Testis (tissue), 2 donors: ENCODE measurements at regions not wholly inside any gene's neighbourhood (a gene's known extent, or its start where the extent isn't known, plus 50 kb on each side); places are given as distances from the start of the nearest gene placed in this dataset.

Experiments used
- DNase-seq: peaks from one replicate; pipeline ENCODE4 v3.0.0-alpha.2; 2019
- H3K27ac ChIP-seq, 2 donors: fragments of 200-600 bp; sonication (generic); one replicate each; pipeline ENCODE4 v1.5.1; 2019
- H3K27me3 ChIP-seq: fragments of 200-600 bp; sonication (generic); one replicate; pipeline ENCODE4 v1.5.1; 2019
- H3K36me3 ChIP-seq: fragments of 200-600 bp; sonication (generic); one replicate; pipeline ENCODE4 v1.5.1; 2017; ENCODE audit warnings: low read depth; ENCODE audit errors: missing control alignments
- H3K4me1 ChIP-seq: fragments of 200-600 bp; sonication (generic); one replicate; pipeline ENCODE4 v1.5.1; 2019
- H3K4me3 ChIP-seq, 2 donors: fragments of 200-600 bp; sonication (generic); one replicate each; pipeline ENCODE4 v1.5.1; 2017 to 2019
- H3K9me3 ChIP-seq: fragments of 200-600 bp; sonication (generic); one replicate; pipeline ENCODE4 v1.5.1; 2017
- POLR2A ChIP-seq: fragments of 450-650 bp; IDR thresholded peaks from one replicate; pipeline ENCODE4 v1.6.1; 2017; ENCODE audit warnings: antibody characterized with exemption, mild to moderate bottlenecking, moderate library complexity
- WGBS, 2 donors: methylation state at CpG; one replicate each; pipeline ENCODE4 v1.1.5; 2018; 5-methylcytosine and 5-hydroxymethylcytosine counted together
- intact Hi-C: fragments of 100-400 bp; cut with DNase I; formaldehyde crosslinking; loops from one replicate; pipeline ENCODE4 v1.15.1; 2023; ENCODE audit warnings: low total_unique reads
- TF ChIP-seq, protein P1 (sequence below), 3 experiments: fragments of 450-650 bp in 2 of 3; fragments of 200-600 bp in 1 of 3; sonication (generic) in 1 of 3; IDR thresholded peaks; one replicate each; pipeline ENCODE4 v1.5.1; 2016 to 2019; ENCODE audit warnings: antibody characterized with exemption in 3 of 3, mild to moderate bottlenecking in 2 of 3, moderate library complexity in 1 of 3

DNA sequence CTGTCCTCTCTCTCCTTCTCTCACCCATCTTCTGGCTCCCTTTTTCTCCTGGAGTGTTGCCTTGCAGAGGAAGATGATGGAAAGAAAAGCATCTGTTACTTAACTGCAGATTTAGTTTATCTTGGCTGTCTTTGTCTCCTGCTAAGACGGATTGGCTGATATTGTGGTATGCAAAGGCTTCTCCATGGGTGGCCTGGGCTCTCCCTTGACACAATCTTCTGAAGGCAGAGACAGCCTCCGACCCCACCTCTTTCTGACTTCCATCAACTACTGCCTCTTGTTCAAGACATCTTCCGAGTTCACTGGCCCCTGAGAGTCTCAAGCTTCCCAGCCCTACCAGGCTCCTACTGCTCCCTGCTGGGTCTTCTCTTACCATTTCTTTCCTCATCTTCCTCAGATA lies 403.7 kb downstream of the LRRC70 start:
- intact Hi-C loops: no loop called here
- Histone ChIP-seq H3K9me3 (no peaks in the 10 kb centered on the region), H3K4me1 (no peaks in the 10 kb centered on the region), H3K27ac (no peak overlapping the region), H3K4me3 (no peak overlapping the region), H3K27me3 (no peaks in the 10 kb centered on the region), H3K36me3 (no peaks in the 10 kb centered on the region)
- peak; percentile 49 for DNase-seq
- WGBS, 2 donors: 35 to 41% methylated on average over 3 of the region's 3 CpGs
- TF ChIP-seq, protein P1, sequence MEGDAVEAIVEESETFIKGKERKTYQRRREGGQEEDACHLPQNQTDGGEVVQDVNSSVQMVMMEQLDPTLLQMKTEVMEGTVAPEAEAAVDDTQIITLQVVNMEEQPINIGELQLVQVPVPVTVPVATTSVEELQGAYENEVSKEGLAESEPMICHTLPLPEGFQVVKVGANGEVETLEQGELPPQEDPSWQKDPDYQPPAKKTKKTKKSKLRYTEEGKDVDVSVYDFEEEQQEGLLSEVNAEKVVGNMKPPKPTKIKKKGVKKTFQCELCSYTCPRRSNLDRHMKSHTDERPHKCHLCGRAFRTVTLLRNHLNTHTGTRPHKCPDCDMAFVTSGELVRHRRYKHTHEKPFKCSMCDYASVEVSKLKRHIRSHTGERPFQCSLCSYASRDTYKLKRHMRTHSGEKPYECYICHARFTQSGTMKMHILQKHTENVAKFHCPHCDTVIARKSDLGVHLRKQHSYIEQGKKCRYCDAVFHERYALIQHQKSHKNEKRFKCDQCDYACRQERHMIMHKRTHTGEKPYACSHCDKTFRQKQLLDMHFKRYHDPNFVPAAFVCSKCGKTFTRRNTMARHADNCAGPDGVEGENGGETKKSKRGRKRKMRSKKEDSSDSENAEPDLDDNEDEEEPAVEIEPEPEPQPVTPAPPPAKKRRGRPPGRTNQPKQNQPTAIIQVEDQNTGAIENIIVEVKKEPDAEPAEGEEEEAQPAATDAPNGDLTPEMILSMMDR (IDR thresholded peaks at IDR 0.05): no peak
- no peak for TF ChIP-seq POLR2A

DNA sequence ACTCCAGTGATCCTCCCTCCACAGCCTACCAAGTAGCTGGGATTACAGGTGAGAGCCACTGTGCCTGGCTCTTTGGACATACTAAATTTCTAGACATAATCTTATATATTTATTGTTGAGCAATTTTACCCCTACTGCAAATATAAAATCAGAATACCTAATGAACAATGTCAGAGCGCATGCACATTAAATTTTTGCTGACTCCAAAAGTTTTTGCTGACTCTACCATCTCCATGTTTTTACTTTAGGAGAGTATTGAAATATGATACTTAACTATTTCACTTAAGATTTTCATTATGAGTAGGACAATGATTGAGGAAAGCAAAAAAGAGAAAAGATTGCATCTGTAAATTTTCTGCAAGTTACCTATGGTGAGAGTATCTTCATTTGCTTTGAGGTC lies 402.3 kb downstream of the LRRC70 start:
- no peak for DNase-seq
- no peak for TF ChIP-seq POLR2A
- TF ChIP-seq, protein P1 (IDR thresholded peaks at IDR 0.05): no peak
- H3K9me3 ChIP-seq: no peaks in the 10 kb centered on the region
- no peaks in the 10 kb centered on the region for H3K27me3 ChIP-seq
- no peaks in the 10 kb centered on the region for H3K36me3 ChIP-seq
- H3K4me3 ChIP-seq: no peak overlapping the region
- 85 to 93% methylated on average over 1 of the region's 1 CpG for WGBS, 2 donors
- intact Hi-C loops: no loop called here
- H3K4me1 ChIP-seq: no peaks in the 10 kb centered on the region
- no peak overlapping the region for H3K27ac ChIP-seq

DNA sequence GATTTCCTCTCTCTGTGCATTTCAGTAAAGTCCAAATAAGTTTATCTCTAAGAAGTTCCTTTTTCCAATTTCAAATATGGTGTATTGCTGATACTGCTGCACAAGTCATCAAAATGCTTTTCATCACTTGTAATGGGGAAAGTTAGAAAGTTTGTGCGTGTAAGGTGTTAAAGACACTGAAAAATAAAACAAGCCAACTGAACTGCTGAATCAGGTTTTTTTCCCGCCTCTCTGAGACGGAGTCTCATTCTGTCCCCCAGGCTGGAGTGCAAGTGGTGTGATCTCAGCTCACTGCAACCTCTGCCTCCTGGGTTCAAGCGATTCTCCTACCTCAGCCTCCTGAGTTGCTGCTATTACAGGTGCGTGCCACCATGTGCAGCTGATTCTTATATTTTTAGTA lies 400.9 kb downstream of the LRRC70 start:
- no peaks in the 10 kb centered on the region for H3K9me3 ChIP-seq
- H3K27me3 ChIP-seq: no peaks in the 10 kb centered on the region
- no peak overlapping the region for H3K4me3 ChIP-seq
- intact Hi-C loops: no loop called here
- H3K4me1 ChIP-seq: no peaks in the 10 kb centered on the region
- TF ChIP-seq POLR2A: no peak
- TF ChIP-seq, protein P1 (IDR thresholded peaks at IDR 0.05): no peak
- no peak for DNase-seq
- no peaks in the 10 kb centered on the region for H3K36me3 ChIP-seq
- no peak overlapping the region for H3K27ac ChIP-seq
- 84 to 88% methylated on average over 5 of the region's 5 CpGs for WGBS, 2 donors

DNA sequence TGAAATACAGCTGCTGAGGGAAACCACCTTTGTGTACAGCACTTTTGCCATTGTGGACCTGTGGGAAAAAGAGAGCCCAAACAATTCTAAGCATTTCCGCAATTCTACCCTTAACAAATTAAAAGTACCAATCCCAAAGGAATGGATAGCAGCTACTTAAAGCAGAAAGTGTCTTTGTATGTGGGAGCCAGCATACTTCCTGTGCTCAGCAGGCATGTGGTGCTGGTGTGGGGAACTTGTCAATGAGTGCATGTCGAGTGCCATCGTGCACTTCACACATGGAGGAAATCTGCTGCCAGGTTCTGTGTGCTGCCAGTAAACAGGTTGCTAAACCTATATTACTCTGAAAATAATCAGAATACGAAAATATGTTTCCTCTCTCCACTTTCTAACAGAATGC lies 399.0 kb downstream of the LRRC70 start:
- Histone ChIP-seq H3K9me3 (no peaks in the 10 kb centered on the region), H3K27me3 (no peaks in the 10 kb centered on the region), H3K4me1 (no peaks in the 10 kb centered on the region), H3K4me3 (no peak overlapping the region), H3K27ac (no peak overlapping the region), H3K36me3 (no peaks in the 10 kb centered on the region)
- intact Hi-C loops: no loop called here
- TF ChIP-seq, protein P1 (IDR thresholded peaks at IDR 0.05): no peak
- no peak for TF ChIP-seq POLR2A
- no peak for DNase-seq
- WGBS, 2 donors: 54 to 58% methylated on average over 4 of the region's 4 CpGs

DNA sequence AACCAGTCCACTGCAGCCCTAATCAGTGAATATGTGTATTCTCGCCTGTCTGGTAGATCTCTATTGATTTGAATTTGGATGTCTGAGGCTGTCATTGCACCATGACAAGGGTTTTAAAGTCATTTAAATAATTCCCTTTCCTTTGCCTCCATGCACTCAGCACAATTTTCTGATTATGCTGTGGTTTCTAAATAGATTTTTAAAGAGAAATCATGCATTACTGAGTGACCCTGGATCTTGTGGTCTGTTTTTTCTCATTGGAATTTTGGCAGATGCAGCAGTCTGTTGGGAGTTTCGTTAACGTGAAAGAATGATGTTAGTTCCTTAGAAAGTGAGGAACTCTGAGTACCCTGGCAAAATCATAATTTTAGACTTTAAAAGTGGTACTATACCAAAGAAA lies 396.0 kb downstream of the LRRC70 start:
- Histone ChIP-seq H3K27me3 (no peaks in the 10 kb centered on the region), H3K9me3 (no peaks in the 10 kb centered on the region), H3K27ac (peak overlapping the region; percentile 7 to 36), H3K4me3 (no peak overlapping the region), H3K4me1 (no peaks in the 10 kb centered on the region), H3K36me3 (no peaks in the 10 kb centered on the region)
- 39 to 40% methylated on average over 3 of the region's 3 CpGs for WGBS, 2 donors
- no peak for TF ChIP-seq POLR2A
- TF ChIP-seq, protein P1 (IDR thresholded peaks at IDR 0.05): no peak
- peak; percentile 26 for DNase-seq
- intact Hi-C loops: no loop called here
